Right forelimb (tissue), 1 donor: ENCODE measurements at regions not wholly inside any gene's neighbourhood (a gene's known extent, or its start where the extent isn't known, plus 50 kb on each side); places are given as distances from the start of the nearest gene placed in this dataset.

ENCODE experiments used
- DNase-seq: peaks from one replicate; pipeline ENCODE4 v3.0.0-alpha.2; 2018

DNA sequence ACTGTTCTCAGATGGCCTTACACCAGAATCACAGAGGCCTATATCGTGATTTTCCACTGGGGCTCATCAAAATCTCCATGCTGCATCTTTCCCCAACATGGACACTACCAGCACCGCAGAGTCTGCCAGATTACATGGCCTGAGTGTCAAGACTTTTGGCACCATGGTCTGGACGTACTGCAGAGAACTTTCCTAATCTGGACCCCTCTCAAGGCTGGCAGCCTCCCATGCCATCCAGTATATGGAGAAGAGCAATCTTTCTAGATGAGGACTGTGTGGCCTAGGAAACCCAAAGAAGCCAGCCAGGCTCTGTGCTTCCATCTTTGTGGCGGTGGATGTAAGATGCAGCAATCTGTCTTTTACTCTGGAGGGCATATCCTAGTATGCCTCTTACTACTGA, 139.2 kb downstream of the ADAMTS15 start:
- DNase-seq, result no peak

DNA sequence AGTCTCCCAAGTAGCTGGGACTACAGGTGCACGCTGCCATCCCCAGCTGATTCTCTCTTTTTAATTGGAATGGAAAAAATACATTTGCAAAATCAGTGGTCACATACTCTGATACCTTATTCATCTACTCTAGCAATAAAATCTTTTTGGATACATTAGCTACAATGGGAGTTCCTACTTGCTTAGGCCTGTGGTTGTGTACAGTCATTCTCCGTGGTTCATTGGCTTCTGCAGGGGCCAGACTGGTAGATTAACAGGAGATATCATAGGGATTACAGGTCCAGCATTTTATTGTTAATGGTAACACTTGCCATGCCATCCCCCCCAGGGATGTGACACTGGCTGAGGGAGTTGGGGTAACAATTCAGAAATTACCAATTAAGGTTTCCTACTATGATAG, 140.0 kb downstream of the ADAMTS15 start:
- DNase-seq, result no peak

DNA sequence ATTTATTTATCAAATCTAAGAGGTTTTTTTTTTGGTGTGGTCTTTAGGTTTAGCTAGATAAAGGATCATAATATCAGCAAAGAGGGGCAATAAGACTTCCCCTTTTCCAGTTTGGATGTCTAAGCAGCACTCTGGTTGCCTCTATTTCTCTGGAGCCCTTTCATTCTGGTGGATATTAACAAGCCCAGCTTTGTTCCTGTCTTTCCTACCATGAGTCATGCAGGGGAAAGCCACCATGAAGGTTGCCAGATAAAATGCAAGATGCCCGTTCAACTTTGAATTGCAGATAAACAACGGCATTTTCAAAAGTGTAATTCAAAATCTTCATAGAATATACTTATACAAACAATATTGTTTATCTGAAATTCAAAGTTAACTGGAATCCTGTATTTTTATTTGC, 143.6 kb downstream of the ADAMTS15 start:
- no peak for DNase-seq

DNA sequence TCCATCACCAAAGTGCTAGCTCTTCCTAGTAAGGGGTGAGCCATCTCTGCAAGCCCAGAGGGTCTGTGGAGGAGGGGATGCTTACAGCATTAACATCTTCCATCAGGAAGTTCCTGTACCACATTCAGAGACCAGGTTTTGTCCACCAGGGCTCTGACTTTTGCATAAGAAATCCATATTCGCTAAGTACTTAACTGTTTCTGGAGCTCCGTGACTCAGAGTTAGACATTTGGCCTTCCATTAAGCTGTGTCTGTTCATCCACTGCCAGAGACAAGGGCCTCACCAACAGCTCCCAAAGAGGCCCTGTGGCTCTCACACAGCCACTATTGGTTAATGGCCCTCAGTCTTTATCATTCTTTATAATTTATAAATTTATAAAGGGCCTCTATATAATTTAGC, 144.6 kb downstream of the ADAMTS15 start:
- DNase-seq, result no peak

DNA sequence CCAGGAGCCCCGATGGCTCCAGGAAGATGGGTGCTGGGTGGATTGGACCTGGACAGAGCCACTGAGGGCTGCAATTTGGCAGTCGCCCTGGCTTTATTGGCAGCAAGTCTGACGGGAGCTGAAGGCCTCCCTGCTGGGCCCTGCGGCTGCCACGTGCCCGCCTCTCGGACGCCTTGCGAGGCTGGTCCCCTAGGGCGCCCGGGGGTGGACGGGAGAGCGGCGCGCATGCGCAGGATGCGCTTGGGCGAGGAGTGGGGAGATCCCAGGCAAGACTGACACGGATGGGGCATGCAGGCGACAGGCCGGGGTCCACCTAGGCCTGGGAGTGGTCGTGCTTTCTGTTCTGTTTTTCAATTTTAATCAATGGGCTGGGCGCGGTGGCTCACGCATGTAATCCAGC, 150.0 kb downstream of the ADAMTS15 start:
- DNase-seq, result no peak

DNA sequence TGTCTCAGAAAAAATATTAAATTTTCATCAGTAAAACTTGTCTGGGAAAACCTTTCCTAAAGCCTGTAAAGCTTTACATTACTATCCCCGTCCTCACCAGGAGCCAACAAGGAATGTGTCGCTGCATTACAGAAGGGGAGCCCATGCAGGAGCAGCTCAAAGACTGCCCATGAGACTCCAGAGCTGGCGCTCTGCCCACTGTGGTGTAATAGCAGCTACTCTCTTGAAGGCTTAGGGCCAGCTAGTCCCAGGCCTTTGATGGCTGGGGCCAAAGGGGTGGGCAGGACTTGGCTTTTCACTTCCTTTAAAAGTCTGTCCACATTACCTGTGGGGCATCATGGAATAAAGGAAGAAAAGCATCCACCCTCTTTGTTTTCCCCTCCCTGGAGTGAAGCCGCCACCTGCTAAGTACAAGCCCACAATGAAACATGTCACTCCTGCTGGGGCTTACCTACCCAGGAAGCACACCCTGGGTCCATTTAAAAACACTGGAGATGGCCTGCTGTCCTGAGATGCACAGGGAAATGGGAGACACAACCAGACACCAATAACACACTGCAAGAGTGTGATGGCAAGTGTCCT, 150.7 kb downstream of the ADAMTS15 start:
- DNase-seq, result no peak

DNA sequence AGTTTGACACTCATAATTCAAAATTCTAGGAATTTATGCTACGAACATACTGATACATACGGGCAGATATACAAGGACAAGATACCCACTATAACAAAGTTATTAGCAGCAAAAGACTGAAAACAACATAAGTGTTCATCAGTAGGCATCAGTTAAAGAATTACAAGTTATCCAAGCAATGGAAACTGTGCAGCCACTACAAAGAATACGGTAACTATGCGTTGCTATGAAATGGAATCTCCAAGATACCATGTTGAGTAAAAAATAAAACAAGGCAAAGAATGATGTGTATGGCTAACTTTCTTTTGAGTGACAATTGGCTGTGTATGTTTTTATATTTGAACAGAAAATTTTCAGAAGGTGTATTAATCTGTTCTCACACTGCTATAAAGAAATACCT, 151.7 kb downstream of the ADAMTS15 start:
- DNase-seq, result no peak

DNA sequence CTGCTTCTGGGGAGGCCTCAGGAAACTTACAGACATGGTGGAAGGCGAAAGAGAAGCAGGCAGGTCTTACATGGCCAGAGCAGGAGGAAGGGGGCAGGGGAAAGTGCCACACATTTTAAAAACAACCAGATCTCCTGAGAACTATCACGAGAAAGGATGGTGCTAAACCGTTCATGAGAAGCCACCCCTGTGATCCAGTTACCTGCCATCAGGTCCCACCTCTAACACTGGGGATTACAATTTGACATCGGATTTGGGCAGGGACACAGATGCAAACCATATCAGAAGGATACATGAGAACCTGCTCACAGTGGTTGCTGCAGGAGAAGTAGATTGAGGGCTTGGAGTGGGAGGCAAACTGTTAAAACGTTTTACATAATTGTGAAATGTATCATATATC, 152.2 kb downstream of the ADAMTS15 start:
- DNase-seq, result no peak

DNA sequence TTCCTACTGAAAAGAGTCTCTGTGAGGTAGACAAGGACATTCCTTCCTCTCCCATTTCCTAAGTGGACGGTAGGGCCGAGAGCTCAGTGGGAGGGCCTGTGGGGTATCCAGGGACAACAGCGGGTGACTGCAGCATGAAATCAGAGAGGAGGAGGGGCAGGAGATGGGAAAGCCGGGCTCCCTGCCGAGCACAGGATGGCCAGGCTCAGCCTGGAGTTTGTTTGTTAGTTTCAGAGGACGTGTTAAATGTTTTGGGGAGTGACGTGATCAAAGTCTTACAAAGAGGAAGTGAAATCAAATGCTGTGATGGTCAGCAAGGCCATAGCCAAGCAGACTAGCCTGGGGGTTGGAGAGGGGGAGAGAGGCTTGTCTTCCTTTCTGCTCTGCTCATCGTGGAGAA, 152.7 kb downstream of the ADAMTS15 start:
- no peak for DNase-seq

DNA sequence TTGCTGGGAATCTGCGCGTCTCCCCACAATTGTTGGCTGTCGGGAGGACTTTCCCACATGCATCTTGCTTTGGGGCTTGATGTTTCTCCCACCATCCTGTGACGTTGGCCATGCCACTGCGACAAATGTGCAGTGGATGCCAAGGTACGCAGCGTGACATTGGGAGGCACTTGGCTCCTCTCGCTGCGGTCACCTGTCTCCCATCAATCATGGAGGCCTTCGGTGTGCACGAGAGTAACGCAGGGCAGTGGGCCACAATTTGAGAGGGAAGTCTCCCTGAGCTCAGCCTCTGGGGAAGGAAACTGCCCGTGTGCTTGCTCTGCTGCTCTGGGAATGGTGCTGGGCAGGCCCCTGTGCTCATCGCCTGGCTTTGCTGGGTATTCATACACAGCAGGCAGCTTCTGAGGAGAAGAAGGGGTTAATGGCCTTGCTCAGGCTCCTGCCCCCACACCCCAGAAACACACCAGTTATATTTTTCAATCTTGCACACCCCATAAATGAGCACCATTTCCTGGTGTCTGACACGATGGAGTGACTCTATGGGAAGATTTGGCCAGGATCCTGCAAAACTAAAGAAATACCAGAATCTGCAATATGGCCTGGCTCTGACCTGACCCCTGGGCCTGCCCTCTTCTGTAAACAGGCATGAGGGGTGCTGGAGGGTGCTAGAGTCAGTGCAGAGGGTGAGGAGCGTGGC, 153.5 kb downstream of the ADAMTS15 start:
- no peak for DNase-seq

DNA sequence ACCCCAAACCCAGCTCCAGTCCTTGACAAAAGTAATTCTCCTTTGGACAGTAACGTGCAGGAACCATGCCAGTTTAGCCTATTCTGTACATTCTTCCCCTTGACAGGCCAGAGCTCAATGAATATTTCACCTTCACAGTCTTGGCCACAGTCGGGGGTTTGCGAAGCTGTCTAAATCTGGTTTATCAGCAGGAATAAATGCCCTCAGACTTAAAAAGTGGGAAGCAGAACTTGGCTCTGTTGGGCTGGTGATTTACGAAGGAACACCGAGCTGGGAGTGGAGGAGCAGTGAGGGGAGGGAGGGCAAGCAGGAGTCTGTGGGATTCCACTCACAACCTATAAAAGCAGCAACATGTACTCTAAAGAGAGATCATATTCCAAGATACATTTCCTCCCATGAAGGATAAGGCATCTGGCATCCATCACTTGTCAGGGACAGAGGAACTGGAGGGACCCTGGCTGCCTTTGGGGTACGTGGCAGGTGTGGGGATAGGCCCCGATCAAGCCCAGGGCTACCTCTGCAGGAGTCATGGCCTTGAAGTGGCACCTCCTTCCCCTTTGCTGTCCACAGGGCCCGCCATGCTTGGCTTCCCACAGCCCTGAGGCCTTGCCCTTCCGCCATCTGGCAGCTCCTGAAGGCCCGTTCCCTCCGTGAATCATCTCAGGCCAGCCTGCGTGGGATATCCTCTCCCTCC, 154.3 kb downstream of the ADAMTS15 start:
- DNase-seq, result no peak

DNA sequence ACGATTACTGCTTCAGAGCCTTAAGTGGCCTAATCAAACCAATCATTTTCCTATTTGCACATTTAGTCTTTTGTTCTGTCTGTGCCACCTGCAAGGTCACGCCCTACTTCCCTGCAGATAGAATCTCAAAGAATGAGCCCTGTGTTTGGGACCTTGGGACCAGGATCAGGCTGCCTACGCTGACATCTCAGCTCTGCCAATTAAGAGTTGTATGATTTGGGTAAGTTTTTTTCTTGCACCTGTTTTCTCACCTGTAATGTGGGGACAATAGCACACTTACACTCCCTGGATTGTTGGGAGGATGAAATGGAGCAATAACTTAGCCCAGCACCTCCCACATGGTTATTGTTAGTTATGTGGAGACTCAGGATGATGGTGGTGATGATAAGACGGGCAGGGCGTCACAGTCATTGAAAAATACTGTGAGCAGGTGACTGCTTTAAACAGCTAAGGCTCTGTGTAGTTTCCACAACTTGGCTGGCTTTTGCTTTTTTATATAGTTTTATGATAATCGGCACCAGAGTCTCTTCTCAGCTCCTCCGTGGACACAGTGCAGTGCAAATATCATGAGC, 155.0 kb downstream of the ADAMTS15 start:
- DNase-seq, result no peak

DNA sequence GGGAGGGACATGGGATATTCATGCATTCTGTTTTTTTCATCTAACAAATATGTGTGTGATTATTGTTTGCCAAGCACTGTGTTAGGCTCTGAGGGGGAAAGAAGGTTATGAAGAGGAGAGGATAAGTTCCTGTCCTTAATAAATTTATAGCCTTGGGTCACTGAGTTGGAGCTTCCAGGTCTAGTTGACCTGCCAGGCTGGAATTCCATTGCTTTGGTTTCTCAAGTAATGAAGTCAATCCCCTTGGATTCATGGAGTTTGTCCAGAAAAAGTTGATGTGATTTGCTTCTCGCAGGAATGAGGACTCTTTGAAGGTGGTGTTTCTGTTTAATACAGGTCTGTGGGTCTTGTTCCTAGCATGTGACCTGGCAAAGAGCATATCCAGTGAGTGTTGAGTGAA, 156.2 kb downstream of the ADAMTS15 start:
- DNase-seq, result no peak

DNA sequence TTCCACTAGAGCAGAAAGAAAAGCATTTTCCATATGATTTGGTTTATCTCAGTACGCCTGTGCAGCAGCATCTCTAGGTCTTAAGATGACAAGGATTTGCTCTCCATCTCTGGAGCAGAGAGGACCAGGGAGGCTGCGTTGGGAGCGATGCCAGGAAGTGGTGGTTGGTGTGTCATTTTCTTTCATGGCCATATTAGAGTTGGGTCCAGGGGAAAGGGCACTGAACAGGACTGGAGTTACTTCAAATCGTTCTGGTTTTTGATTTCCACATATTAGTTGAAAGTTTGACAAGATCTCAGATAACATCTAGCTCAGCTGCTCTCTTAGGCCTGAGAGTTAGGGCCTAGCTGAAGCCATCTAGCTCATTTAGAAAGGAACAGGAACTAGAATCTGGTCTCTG, 157.7 kb downstream of the ADAMTS15 start:
- DNase-seq, result no peak

DNA sequence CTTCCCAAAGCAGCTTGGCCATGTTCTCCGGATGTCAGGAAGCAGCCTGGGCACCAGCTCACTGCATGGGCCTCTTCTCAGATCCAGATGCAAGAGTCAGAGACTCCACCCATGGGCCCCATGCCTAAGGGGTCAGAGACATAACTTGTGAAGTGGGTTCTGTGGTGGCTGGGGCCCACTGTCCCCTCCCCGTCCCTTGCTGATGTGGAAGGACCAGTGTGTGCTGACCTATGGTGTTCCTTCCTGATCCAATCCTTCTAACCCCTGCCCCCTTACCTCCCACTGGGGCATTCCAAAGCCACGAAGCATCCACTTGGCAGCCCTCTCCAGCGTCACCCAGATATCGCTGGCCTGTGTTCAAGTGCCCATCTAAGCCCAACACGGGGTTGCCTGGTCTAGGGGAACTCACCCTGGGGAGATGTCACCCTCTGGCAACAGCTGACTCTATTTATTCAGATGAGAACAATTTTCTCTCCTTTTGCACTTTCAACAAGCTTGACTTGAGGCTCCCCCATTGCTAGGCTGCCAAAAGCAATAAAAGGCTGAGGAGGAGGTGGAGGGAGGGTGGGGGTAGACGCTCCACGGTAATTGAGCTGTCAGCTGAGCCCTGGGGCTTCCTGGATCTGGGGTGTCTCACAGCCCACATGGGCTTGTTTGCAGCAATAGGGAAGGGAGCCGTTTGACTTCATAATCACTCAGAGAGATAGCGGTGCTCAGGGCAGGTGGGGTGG, 158.5 kb downstream of the ADAMTS15 start:
- DNase-seq, result no peak

DNA sequence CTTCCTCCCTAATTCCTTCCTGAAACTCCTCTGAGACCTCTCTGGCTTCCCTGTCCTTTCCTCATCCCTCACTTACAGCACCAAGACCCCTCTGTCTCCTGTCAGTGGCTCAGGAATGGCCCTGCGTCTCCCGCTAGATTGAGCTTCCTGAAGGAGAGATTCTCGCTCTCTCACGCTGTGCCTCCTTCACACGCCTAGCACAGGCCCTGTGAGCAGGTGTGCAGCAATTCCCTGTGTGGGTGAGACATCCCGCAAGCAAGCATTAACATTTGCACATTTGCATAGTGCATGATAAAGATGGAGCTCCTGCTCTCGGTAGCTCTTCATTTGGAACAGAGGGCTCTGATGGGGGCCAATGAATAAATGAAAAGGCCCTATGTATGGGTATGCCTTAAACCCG, 159.8 kb downstream of the ADAMTS15 start:
- DNase-seq, result no peak

DNA sequence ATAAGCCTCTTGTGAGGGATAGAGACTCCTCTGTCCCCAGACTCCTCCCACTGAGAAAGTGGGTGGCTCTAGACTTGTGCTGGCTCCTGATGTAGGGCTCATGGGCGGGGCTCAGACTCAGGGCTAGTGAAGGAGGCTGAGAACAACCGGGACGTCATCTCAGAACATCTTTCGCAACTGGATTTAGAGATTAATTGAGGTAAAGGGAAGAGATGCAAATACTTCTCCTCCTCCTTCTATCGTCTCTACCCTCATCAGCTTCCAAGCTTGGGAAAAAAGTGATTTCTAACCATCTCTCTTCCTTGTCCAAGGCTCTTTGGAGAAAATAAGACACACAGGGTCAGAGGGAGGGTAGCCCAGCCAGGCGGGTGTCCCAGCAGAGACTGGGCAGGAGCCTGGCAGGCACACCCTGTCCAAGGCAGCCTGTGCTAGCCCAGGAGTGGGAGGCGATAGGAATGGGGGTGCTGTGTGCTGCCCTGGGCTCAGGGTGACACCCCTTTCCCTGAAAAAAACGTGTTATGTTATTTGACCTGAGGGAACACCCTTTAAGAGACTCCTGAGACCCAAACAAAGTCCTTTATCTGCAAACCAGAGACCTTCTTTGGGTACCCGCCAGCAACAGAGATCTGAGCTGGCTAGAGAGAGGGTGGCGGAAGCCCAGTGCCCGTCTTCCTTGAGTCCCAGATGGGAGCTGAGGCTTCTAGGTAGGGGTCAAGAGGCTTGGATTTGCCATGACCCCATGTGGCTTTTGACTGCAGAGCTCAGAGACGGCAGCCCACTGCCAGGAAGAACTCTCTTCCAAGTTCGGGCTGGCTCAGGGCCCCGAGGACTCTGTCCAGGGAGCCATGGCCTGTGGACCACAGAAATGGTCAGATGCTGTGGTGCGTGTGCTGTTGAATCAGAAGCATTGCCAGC, 160.9 kb downstream of the ADAMTS15 start:
- DNase-seq, result no peak

DNA sequence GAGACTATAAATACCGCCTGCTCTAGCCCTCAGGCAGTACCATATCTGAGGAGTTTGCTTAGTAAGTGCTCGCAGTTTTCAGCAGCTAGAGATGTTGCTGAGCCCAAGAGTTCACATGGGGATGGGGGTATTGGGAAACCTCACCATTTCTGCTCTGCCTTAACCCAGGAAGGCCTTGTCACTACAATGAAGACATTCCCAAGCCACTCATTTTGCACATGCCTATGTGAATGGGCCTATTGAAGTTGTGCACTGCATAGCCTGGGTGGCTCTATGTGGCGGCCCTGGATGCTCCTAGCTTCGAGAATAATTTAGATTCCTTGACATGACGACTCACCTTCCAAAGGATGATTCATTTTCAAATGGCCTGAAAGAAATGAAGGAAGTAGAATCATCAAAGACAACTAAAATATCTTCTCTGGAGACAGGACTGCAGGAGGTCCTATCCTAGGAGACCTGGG, 163.4 kb downstream of the ADAMTS15 start:
- DNase-seq, result no peak

DNA sequence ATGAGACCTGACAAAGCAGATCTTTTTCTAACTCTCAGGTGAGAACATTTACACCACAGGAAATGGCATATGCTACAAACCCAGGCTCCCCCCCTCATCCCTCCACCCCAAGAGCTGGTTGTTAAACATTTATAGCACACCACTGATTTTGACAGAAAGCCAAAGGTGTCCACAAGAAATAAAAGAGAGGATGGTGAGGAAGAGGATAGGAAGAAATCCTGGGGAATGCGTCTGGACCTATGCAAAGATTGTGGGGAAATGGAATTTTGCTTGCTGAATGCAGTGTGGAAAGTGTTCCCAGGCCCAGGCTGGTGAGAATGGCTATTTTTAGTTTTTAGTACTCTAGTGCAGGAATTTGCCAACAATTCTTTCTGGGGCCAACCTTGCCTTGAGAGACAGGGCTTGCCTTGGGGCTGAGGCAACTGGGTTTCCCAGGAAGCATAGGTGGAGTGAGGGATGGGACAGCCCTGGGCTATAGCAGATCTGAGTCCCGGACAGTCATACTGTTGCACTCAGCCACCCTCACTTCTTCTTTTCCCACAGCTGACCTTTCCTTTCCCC, 163.9 kb downstream of the ADAMTS15 start:
- no peak for DNase-seq

DNA sequence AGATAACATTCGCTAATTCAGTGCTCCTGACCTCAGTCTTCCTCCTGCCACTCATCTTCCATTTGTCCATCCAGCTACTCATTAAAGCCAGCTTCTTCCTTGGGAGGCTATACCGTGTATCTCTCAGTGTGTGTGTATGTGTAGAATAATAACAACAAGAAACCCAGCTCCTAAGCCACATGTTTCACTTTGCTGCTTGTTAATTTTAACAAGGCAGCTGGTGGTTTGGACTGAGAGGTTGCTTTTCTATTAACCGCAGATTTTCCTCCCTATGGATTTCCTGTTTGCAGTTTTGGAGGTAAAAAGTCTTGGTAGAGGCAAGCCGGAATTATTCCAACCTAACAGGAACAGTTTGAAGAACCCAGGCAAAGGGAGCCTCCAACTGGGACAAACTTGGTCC, 165.0 kb downstream of the ADAMTS15 start:
- DNase-seq, result no peak

DNA sequence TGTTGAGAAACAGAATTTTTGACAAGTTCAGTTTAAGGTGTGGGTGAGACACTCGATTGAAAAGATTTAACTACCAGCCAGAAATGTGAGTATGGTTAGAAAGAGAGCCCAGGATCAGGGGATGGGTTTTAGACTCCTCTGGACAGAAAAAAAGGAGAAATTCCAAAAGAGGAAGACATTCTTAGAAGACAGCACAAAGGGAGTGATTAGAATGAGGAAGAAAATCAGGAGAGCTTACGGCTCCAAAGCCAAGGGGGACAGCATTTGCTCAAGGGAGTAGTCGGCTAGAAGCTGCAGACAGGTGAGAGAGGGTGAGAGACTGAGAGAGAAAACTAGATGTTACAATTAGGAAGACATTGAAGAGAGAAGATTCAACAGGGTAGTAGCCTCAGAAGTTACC, 166.1 kb downstream of the ADAMTS15 start:
- no peak for DNase-seq

DNA sequence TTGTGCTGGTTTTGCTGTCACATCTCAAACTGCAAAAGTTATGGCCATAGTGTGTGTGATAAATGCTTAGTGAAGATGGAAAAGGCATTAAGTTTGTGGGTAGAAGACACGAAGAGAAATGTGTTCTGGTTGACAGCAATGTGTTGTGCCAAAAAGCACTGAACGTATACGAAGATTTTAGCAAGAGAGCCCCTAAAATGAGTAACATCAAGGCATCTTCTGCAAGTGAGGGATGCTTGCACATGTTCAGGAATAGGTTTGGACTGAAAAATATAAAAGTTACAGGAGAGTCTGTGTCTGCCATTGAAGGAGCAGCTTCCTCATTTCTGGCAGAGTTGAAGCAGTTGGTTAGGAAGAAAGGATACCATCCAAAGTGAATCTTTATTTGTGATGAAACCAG, 167.1 kb downstream of the ADAMTS15 start:
- DNase-seq, result no peak
